Ovary (tissue), 3 donors: ENCODE measurements at regions not wholly inside any gene's neighbourhood (a gene's known extent, or its start where the extent isn't known, plus 50 kb on each side); places are given as distances from the start of the nearest gene placed in this dataset.

Experiments used
- CTCF ChIP-seq, 3 donors: fragments of 450-650 bp in 2 of 3; fragments of 200-600 bp in 1 of 3; IDR thresholded peaks; one replicate each; pipeline versions ENCODE4 v1.5.1 to v1.8.0; 2016 to 2022; ENCODE audit warnings: antibody characterized with exemption in 3 of 3, mild to moderate bottlenecking in 1 of 3
- EP300 ChIP-seq: sonication (generic); formaldehyde crosslinking; IDR thresholded peaks from one replicate; pipeline ENCODE4 v1.6.1; 2017; ENCODE audit warnings: antibody characterized with exemption
- donor health status: DM: no; HTN: no; CAD: no.

GRCh38 chr12:42010257-42010656, 134.4 kb downstream of the GXYLT1 start:
- TF ChIP-seq CTCF (IDR thresholded peaks at IDR 0.05) (no peak), EP300 (no peak)
